ENCODE measurements at regions not wholly inside any gene's neighbourhood (a gene's known extent, or its start where the extent isn't known, plus 50 kb on each side); places are given as distances from the start of the nearest gene placed in this dataset.
"Not testable (repeated sequence)": the region's sequence is repeated elsewhere in the genome, so short reads cannot be mapped to it uniquely, and the experiment has no call there.

GRCh38 chr2:56040834-56041233, 117.3 kb upstream of the EFEMP1 start:
- no peaks in the 10 kb centered on the region for H3K9me3 Mint-ChIP-seq (ENCODE audit: unreplicated experiment)
- H3K27me3 Mint-ChIP-seq (ENCODE audit: unreplicated experiment): no peaks in the 10 kb centered on the region
- no peak overlapping the region for H3K27ac Mint-ChIP-seq (ENCODE audit: unreplicated experiment)
- peaks cover 13% of the 10 kb centered on the region for H3K4me1 Mint-ChIP-seq (ENCODE audit: low read depth, unreplicated experiment)
- H3K36me3 Mint-ChIP-seq (ENCODE audit: unreplicated experiment): no peaks in the 10 kb centered on the region
- DNase-seq: no peak
- no peak for TF ChIP-seq CTCF (IDR thresholded peaks at IDR 0.05; ENCODE audit: partially characterized antibody, unreplicated experiment)
- H3K4me3 Mint-ChIP-seq (ENCODE audit: unreplicated experiment): no peak overlapping the region

- Mint-ChIP-seq H3K27ac (ENCODE audit: unreplicated experiment) (no peak overlapping the region), H3K4me1 (ENCODE audit: low read depth, unreplicated experiment) (peaks cover 22% of the 10 kb centered on the region), H3K27me3 (ENCODE audit: unreplicated experiment) (no peaks in the 10 kb centered on the region), H3K9me3 (ENCODE audit: unreplicated experiment) (no peaks in the 10 kb centered on the region), H3K4me3 (ENCODE audit: unreplicated experiment) (peak overlapping the region; percentile 14), H3K36me3 (ENCODE audit: unreplicated experiment) (no peaks in the 10 kb centered on the region)
- DNase-seq: no peak
- no peak for TF ChIP-seq CTCF (IDR thresholded peaks at IDR 0.05; ENCODE audit: partially characterized antibody, unreplicated experiment)
Measured at GRCh38 chr2:56047136-56047535, 123.6 kb upstream of the EFEMP1 start.

- Mint-ChIP-seq H3K36me3 (ENCODE audit: unreplicated experiment) (no peaks in the 10 kb centered on the region), H3K27me3 (ENCODE audit: unreplicated experiment) (no peaks in the 10 kb centered on the region), H3K9me3 (ENCODE audit: unreplicated experiment) (no peaks in the 10 kb centered on the region), H3K4me1 (ENCODE audit: low read depth, unreplicated experiment) (peaks cover 22% of the 10 kb centered on the region), H3K4me3 (ENCODE audit: unreplicated experiment) (peak overlapping the region; percentile 85), H3K27ac (ENCODE audit: unreplicated experiment) (peak overlapping the region; percentile 88)
- no peak for TF ChIP-seq CTCF (IDR thresholded peaks at IDR 0.05; ENCODE audit: partially characterized antibody, unreplicated experiment)
- DNase-seq: no peak
Measured at GRCh38 chr2:56049233-56049845, 125.8 kb upstream of the EFEMP1 start.

GRCh38 chr2:56053679-56054078, 130.1 kb upstream of the EFEMP1 start:
- TF ChIP-seq CTCF (IDR thresholded peaks at IDR 0.05; ENCODE audit: partially characterized antibody, unreplicated experiment): no peak
- Mint-ChIP-seq H3K27ac (ENCODE audit: unreplicated experiment) (no peak overlapping the region), H3K4me3 (ENCODE audit: unreplicated experiment) (no peak overlapping the region), H3K27me3 (ENCODE audit: unreplicated experiment) (no peaks in the 10 kb centered on the region), H3K4me1 (ENCODE audit: low read depth, unreplicated experiment) (peaks cover 15% of the 10 kb centered on the region), H3K36me3 (ENCODE audit: unreplicated experiment) (peaks cover 13% of the 10 kb centered on the region), H3K9me3 (ENCODE audit: unreplicated experiment) (peaks cover 3% of the 10 kb centered on the region)
- no peak for DNase-seq

- H3K36me3 Mint-ChIP-seq (ENCODE audit: unreplicated experiment): peaks cover 19% of the 10 kb centered on the region
- no peak overlapping the region for H3K27ac Mint-ChIP-seq (ENCODE audit: unreplicated experiment)
- no peak for TF ChIP-seq CTCF (IDR thresholded peaks at IDR 0.05; ENCODE audit: partially characterized antibody, unreplicated experiment)
- H3K27me3 Mint-ChIP-seq (ENCODE audit: unreplicated experiment): no peaks in the 10 kb centered on the region
- DNase-seq: no peak
- H3K4me3 Mint-ChIP-seq (ENCODE audit: unreplicated experiment): no peak overlapping the region
- peaks cover 5% of the 10 kb centered on the region for H3K9me3 Mint-ChIP-seq (ENCODE audit: unreplicated experiment)
- no peaks in the 10 kb centered on the region for H3K4me1 Mint-ChIP-seq (ENCODE audit: low read depth, unreplicated experiment)
Measured at GRCh38 chr2:56055405-56055804, 128.4 kb upstream of the CCDC85A start.

- H3K4me3 Mint-ChIP-seq (ENCODE audit: unreplicated experiment): not testable (repeated sequence)
- H3K36me3 Mint-ChIP-seq (ENCODE audit: unreplicated experiment): peaks cover 26% of the 10 kb centered on the region
Measured at GRCh38 chr2:56061327-56061726, 122.5 kb upstream of the CCDC85A start.

More at GRCh38 chr2:56061327-56061726, 122.5 kb upstream of the CCDC85A start:
- H3K4me1 Mint-ChIP-seq (ENCODE audit: low read depth, unreplicated experiment); H3K27me3 Mint-ChIP-seq (ENCODE audit: unreplicated experiment); H3K27ac Mint-ChIP-seq (ENCODE audit: unreplicated experiment); DNase-seq; H3K9me3 Mint-ChIP-seq (ENCODE audit: unreplicated experiment): not testable (repeated sequence)

Data from glutamatergic neuron (in vitro differentiated cells).